ENCODE measurements at regions not wholly inside any gene's neighbourhood (a gene's known extent, or its start where the extent isn't known, plus 50 kb on each side); places are given as distances from the start of the nearest gene placed in this dataset.

DNA sequence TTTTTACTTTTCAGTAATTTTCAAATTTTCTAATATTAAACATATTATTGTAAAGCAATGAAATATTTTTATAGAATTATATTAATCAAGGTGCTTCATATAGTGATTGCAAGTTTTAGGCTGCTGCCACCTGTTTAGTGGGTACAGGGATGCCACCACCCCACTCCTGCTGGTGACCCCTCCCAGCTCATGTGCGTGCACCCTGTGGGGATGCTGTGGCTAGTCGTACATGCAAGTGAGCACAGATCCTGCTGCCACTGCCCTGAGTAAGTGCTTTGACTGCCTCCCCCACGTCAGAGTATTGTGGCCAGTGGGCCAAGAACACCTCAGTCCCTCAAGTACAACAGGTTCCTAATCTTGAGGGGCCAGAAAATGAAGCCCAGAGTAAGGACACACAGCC, 320.1 kb upstream of the DDI1 start:
- Histone ChIP-seq H3K9me3 (no peaks in the 10 kb centered on the region), H3K36me3 (no peaks in the 10 kb centered on the region), H3K27me3 (no peaks in the 10 kb centered on the region), H3K27ac (no peak overlapping the region), H3K4me1 (no peaks in the 10 kb centered on the region), H3K4me3 (no peak overlapping the region)
- DNase-seq (peak in 1 of 4 donors; percentile 37), ATAC-seq (no peak)
- TF ChIP-seq, protein P1, sequence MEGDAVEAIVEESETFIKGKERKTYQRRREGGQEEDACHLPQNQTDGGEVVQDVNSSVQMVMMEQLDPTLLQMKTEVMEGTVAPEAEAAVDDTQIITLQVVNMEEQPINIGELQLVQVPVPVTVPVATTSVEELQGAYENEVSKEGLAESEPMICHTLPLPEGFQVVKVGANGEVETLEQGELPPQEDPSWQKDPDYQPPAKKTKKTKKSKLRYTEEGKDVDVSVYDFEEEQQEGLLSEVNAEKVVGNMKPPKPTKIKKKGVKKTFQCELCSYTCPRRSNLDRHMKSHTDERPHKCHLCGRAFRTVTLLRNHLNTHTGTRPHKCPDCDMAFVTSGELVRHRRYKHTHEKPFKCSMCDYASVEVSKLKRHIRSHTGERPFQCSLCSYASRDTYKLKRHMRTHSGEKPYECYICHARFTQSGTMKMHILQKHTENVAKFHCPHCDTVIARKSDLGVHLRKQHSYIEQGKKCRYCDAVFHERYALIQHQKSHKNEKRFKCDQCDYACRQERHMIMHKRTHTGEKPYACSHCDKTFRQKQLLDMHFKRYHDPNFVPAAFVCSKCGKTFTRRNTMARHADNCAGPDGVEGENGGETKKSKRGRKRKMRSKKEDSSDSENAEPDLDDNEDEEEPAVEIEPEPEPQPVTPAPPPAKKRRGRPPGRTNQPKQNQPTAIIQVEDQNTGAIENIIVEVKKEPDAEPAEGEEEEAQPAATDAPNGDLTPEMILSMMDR (IDR thresholded peaks at IDR 0.05), result no peak
- intact Hi-C loops (cut with DNase I), result no loop called here

DNA sequence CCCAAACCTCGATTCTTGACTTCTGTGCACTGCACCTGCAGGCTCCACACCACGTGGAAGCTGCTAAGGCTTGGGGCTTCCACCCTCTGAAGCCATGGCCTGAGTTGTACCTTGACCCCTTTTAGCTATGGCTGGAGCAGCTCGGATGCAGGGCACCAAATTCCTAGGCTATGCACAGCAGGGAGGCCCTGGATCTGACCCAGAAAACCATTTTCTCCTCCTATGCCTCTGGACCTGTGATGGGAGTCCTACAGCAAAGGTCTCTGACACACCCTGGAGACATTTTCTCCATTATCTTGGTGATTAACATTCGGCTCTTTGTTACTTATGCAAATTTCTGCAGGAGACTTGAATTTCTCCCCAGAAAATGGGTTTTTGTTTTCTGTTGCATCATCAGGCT, 309.2 kb upstream of the DDI1 start:
- DNase-seq, result no peak
- Histone ChIP-seq H3K4me3 (no peak overlapping the region), H3K27ac (no peak overlapping the region), H3K9me3 (peaks cover 0 to 21% of the 10 kb centered on the region in 2 donors), H3K36me3 (no peaks in the 10 kb centered on the region), H3K27me3 (no peaks in the 10 kb centered on the region), H3K4me1 (no peaks in the 10 kb centered on the region)
- no peak for ATAC-seq
- TF ChIP-seq, protein P1 (IDR thresholded peaks at IDR 0.05), result no peak
- intact Hi-C loops (cut with DNase I), result no loop called here

DNA sequence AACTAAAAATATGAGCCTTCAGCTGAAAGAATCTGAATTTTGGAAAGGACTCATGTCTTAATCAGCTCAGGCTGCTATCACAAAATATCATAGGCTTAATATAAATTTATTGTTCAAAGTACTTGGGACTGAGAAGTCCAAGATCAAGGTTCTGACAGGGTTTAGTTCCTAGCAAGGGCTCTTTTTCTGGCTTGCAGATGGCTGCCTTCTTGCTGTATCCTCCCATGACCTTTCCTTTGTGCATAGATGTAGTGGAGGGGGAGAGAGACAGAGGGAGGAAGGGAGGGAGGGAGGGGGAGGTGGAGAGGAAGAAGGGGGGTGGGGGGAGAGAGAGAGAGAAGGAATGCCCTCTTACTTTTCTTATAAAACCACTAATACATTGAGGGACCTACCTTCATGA, 306.8 kb upstream of the DDI1 start:
- no peaks in the 10 kb centered on the region for H3K27me3 ChIP-seq
- no peak overlapping the region for H3K4me3 ChIP-seq
- H3K36me3 ChIP-seq, result no peaks in the 10 kb centered on the region
- TF ChIP-seq, protein P1 (IDR thresholded peaks at IDR 0.05), result no peak
- intact Hi-C loops (cut with DNase I), result no loop called here
- no peak for DNase-seq
- H3K4me1 ChIP-seq, result no peaks in the 10 kb centered on the region
- no peak overlapping the region for H3K27ac ChIP-seq
- peaks cover 0 to 14% of the 10 kb centered on the region in 2 donors for H3K9me3 ChIP-seq
- ATAC-seq, result no peak

DNA sequence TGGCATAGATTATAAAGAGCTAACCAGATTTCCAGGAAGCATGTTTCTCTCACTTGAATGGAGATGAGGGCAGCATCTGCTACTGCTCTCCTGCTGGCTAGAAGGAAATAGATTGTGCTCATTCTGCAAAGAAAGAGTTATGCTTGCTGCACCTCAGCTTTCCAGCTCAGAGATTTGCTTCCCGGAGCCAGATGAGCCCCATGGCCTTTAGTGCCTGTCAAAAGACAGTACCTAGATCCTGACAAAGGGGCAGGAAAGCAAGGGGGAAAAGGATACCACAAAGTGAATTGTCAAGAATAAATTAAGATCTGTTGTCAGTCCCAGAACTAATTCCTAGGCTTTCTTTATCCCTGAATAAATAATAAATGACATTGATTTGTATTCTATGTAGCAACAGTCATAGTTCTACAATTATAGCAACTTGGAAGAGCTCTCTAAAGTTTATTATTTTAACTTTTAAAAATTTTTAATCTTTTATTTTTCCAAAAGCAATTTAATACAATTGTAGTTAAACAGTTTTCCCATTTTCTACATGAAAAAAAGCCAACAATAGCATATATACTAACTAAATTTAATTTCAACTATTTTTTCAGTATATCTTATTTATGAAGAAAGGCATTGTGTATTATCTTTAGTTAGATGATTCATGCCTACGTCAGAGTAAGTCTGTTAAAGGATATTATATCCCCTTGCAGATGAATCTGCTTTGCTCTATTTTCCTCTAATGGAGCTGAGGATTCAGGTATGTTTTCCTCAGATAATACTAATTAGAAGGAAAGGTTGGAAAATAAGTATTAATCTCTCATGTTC, 306.1 kb upstream of the DDI1 start:
- Histone ChIP-seq H3K4me3 (no peak overlapping the region), H3K36me3 (no peaks in the 10 kb centered on the region), H3K27ac (no peak overlapping the region), H3K27me3 (no peaks in the 10 kb centered on the region), H3K4me1 (no peaks in the 10 kb centered on the region), H3K9me3 (peaks cover 0 to 10% of the 10 kb centered on the region in 2 donors)
- no peak for DNase-seq
- intact Hi-C loops (cut with DNase I), result no loop called here
- TF ChIP-seq, protein P1 (IDR thresholded peaks at IDR 0.05), result no peak
- no peak for ATAC-seq

DNA sequence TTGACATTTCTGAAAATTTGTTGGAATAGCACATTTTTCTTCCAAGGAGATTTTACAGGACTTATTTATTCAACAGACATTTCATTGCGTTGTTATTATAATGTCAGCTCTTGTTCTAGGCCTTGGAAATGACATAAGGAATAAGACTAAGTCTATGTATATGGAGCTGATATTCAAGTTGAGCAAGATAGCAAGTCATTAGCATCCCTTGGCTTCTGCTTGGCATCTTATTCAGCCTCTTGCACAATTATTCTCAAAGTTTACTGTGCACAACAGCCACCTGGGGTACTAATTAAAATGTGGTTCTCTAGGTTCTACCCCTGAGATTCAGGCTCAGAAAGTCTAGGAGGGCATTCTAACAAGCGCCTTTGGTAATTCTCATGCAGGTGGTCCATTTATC, 304.8 kb upstream of the DDI1 start:
- DNase-seq, result no peak
- TF ChIP-seq, protein P1 (IDR thresholded peaks at IDR 0.05), result no peak

More for the DNA sequence above, 304.8 kb upstream of the DDI1 start:
- intact Hi-C loops (cut with DNase I), result no loop called here
- peaks cover 0 to 7% of the 10 kb centered on the region in 2 donors for H3K9me3 ChIP-seq
- ATAC-seq, result no peak
- H3K4me1 ChIP-seq, result no peaks in the 10 kb centered on the region
- no peaks in the 10 kb centered on the region for H3K36me3 ChIP-seq
- H3K27me3 ChIP-seq, result no peaks in the 10 kb centered on the region
- no peak overlapping the region for H3K4me3 ChIP-seq
- H3K27ac ChIP-seq, result no peak overlapping the region
